ENCODE measurements at regions not wholly inside any gene's neighbourhood (a gene's known extent, or its start where the extent isn't known, plus 50 kb on each side); places are given as distances from the start of the nearest gene placed in this dataset.

GRCh38 chr14:53840444-53840843 is 116.2 kb downstream of the BMP4 start:
- no peak for TF ChIP-seq TAF1 (IDR thresholded peaks at IDR 0.05; ENCODE audit: low read depth, low read length)
- TF ChIP-seq CTCF (IDR thresholded peaks at IDR 0.05; ENCODE audit: control extremely low read depth in 1 of 3, insufficient read depth in 1 of 3, low read depth in 1 of 3, low read length in 3 of 3), result no peak
- TF ChIP-seq EZH2 (IDR thresholded peaks at IDR 0.05; ENCODE audit: low read depth, low read length, severe bottlenecking), result no peak

All from H1 (cell line).